Ectodermal cell (in vitro differentiated cells): ENCODE measurements at regions not wholly inside any gene's neighbourhood (a gene's known extent, or its start where the extent isn't known, plus 50 kb on each side); places are given as distances from the start of the nearest gene placed in this dataset.
"Not testable (repeated sequence)": the region's sequence is repeated elsewhere in the genome, so short reads cannot be mapped to it uniquely, and the experiment has no call there.

Source experiments
- H3K27ac ChIP-seq: 2 replicates; pipeline ENCODE4 v1.7.0; 2013; ENCODE audit warnings: mild to moderate bottlenecking, low read depth, low read length; ENCODE audit not compliant: insufficient read depth, poor library complexity, severe bottlenecking
- H3K27me3 ChIP-seq: 2 replicates; pipeline ENCODE4 v1.7.0; 2013; ENCODE audit warnings: mild to moderate bottlenecking, low read length; ENCODE audit not compliant: insufficient read depth, control insufficient read depth, poor library complexity, severe bottlenecking
- H3K36me3 ChIP-seq: one replicate; pipeline ENCODE4 v1.7.0; 2013; ENCODE audit warnings: low read length; ENCODE audit not compliant: control insufficient read depth, insufficient read depth
- H3K4me1 ChIP-seq: one replicate; pipeline ENCODE4 v1.7.0; 2013; ENCODE audit warnings: low read length; ENCODE audit not compliant: control insufficient read depth, insufficient read depth
- H3K4me3 ChIP-seq: 2 replicates; pipeline ENCODE4 v1.7.0; 2013; ENCODE audit warnings: low read depth, low read length, control low read depth; ENCODE audit not compliant: insufficient read depth
- H3K9me3 ChIP-seq: 2 replicates; pipeline ENCODE4 v1.7.0; 2013; ENCODE audit warnings: mild to moderate bottlenecking, low read length, moderate library complexity; ENCODE audit not compliant: control insufficient read depth
- WGBS, 2 experiments: methylation state at CpG; one replicate each; pipeline ENCODE4 v1.1.7; 2013; ENCODE audit warnings: missing lambda C conversion rate in 2 of 2; 5-methylcytosine and 5-hydroxymethylcytosine counted together

- peaks cover 40% of the 10 kb centered on the region for H3K4me1 ChIP-seq
- H3K9me3 ChIP-seq: no peaks in the 10 kb centered on the region
- WGBS, 2 experiments: 77 to 81% methylated on average over 26 of the region's 26 CpGs
- H3K27me3 ChIP-seq: no peaks in the 10 kb centered on the region
- no peaks in the 10 kb centered on the region for H3K36me3 ChIP-seq
- H3K4me3 ChIP-seq: no peak overlapping the region
- H3K27ac ChIP-seq: peak overlapping the region; percentile 66
Measured at GRCh38 chr6:167668019-167668753, 158.5 kb upstream of the AFDN start.

DNA sequence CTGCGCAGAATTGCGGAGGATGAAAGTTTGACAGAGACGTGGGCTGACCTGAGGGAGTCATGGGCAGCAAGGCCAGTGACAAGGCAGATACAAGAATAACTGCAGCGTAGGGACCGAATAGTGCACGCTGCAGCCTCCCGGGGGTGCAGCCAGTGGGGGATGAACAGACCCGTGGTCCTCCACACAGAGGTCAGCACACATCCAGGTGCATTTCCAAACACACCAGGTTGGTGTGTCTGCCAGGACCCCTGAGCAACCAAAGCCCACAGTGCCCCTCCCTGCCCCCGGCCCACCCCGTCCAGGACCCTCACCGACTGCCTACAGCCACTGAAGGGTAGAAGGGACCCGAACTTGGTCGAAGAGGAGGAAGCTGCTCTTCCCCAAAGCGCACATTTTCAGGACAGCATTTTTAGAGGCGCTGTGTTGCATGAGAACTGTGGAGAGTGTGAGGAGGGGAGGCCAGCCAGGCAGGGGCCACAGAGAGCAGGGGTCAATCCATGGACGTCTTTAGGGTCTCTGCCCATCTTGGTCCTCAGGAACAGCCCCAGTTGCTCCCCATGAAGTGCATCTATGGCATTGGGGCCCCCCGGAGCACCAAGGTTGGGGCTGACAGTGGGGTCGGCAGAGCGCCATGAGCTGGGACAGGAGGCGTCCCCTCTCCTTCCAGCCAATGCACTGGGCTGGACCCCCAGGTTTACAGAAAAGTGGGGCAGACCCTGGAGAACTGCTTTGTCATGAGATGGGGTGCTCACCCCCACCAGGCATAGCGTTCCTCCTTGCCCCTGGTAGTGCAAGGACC is 157.8 kb upstream of the AFDN start:
- Histone ChIP-seq H3K36me3 (no peaks in the 10 kb centered on the region), H3K4me3 (no peak overlapping the region), H3K4me1 (peaks cover 40% of the 10 kb centered on the region), H3K9me3 (no peaks in the 10 kb centered on the region), H3K27me3 (no peaks in the 10 kb centered on the region), H3K27ac (no peak overlapping the region)
- 95% methylated on average over 21 of the region's 21 CpGs for WGBS, 2 experiments

- WGBS, 2 experiments: 94% methylated on average over 9 of the region's 9 CpGs
- Histone ChIP-seq H3K27me3 (no peaks in the 10 kb centered on the region), H3K4me1 (peaks cover 35% of the 10 kb centered on the region), H3K4me3 (no peak overlapping the region), H3K36me3 (no peaks in the 10 kb centered on the region), H3K9me3 (no peaks in the 10 kb centered on the region), H3K27ac (no peak overlapping the region)
Measured at GRCh38 chr6:167669553-167669849, 157.2 kb upstream of the AFDN start.

DNA sequence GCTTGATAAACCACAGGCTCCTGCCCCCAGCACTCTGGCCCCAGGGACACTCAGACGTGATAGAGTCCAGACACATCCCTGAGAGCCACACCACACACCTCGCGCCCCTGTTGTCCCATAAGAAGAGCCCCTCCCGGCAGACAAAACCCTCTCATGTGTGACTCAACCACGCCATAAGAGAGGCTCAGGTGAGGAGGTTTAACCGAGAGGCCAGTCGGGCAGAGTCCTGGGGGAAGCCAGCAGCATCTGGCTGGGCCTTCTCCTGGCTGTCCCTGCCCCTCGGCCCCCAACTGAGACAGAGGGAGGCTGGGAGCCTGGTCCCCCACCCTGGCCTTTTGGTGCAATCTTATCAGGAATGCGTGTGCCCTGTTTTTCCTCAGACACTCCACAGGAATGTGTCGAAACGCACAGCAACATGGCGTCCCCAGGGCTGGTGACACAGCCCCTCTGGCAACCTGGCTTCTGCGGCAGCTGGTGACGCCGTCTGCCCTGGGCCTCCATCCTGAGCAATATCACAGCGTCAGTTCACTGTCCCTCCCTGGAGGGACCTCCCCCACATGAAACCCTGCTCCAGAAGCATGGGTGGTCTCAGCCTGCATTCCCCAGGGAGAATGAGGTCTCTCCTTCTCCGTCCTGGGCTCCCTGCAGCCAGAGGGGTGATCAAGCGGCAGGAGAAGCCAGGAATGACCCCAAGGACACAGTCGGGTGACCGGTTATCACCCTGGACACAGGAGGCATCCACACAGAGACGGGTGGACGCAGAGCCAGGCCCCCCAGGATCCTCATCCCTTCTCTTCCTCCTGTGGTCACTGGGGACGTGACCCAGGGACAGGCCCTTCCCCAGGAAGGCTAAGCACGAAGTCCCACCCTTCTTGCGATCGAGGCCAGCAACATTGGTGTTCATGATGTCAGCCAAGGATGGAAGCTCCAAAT is 156.6 kb upstream of the AFDN start:
- H3K27ac ChIP-seq: no peak overlapping the region
- peaks cover 32% of the 10 kb centered on the region for H3K4me1 ChIP-seq
- no peaks in the 10 kb centered on the region for H3K36me3 ChIP-seq
- no peak overlapping the region for H3K4me3 ChIP-seq
- H3K27me3 ChIP-seq: no peaks in the 10 kb centered on the region
- WGBS, 2 experiments: 90 to 92% methylated on average over 26 of the region's 26 CpGs
- no peaks in the 10 kb centered on the region for H3K9me3 ChIP-seq

DNA sequence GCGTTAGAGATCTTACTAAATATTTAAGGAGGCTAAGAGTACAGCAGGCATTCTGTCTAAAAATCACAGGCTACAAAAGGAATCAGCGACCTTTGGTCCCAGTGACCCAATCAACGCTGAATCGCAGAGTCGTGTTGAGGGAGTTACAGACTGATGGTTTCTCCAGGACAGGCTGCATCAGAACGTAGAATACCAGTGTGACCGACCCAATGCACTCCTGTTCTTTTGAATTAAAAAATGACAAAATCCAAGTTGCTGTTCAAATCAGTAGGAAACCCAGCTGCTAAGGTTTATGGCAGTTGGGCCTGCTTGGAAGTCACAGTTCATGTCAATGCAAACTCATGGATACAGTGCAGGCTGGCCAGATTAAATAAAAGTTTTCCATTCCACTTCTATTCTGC is 155.8 kb upstream of the AFDN start:
- Histone ChIP-seq H3K27me3 (no peaks in the 10 kb centered on the region), H3K4me1 (peaks cover 27% of the 10 kb centered on the region), H3K9me3 (no peaks in the 10 kb centered on the region), H3K4me3 (no peak overlapping the region), H3K36me3 (no peaks in the 10 kb centered on the region), H3K27ac (no peak overlapping the region)
- WGBS, 2 experiments: 96% methylated on average over 7 of the region's 7 CpGs

DNA sequence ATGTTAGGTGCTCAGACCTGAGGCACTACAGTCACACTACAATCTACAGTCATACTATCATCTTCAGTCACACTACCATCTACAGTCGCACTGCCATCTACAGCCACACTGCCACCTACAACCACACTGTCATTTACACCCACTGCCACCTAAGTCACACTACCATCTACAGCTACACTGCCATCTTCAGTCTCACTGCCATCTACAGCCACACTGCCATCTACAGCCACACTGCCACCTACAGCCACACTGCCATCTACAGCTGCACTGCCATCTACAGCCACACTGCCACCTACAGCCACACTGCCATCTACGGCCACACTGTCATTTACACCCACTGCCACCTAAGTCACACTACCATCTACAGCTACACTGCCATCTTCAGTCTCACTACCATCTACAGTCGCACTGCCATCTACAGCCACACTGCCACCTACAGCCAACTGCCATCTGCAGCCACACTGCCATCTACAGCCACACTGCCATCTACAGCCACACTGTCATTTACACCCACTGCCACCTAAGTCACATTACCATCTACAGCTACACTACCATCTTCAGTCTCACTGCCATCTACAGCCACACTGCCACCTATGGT is 155.2 kb upstream of the AFDN start:
- WGBS, 2 experiments: 88 to 89% methylated on average over 3 of the region's 3 CpGs
- H3K9me3 ChIP-seq, H3K4me3 ChIP-seq, H3K27me3 ChIP-seq, H3K36me3 ChIP-seq, H3K27ac ChIP-seq: not testable (repeated sequence)
- H3K4me1 ChIP-seq: peaks cover 27% of the 10 kb centered on the region

GRCh38 chr6:167671977-167672687 is 154.6 kb upstream of the AFDN start:
- Histone ChIP-seq H3K36me3 (no peaks in the 10 kb centered on the region), H3K4me3 (no peak overlapping the region), H3K4me1 (peaks cover 30% of the 10 kb centered on the region), H3K9me3 (no peaks in the 10 kb centered on the region), H3K27me3 (no peaks in the 10 kb centered on the region), H3K27ac (no peak overlapping the region)
- 90 to 91% methylated on average over 33 of the region's 33 CpGs for WGBS, 2 experiments

GRCh38 chr6:167672738-167673137 is 154.0 kb upstream of the AFDN start:
- H3K36me3 ChIP-seq: no peaks in the 10 kb centered on the region
- 94% methylated on average over 3 of the region's 3 CpGs for WGBS, 2 experiments
- H3K4me1 ChIP-seq: peaks cover 27% of the 10 kb centered on the region
- H3K9me3 ChIP-seq: no peaks in the 10 kb centered on the region
- H3K27ac ChIP-seq: no peak overlapping the region
- no peaks in the 10 kb centered on the region for H3K27me3 ChIP-seq
- H3K4me3 ChIP-seq: no peak overlapping the region

DNA sequence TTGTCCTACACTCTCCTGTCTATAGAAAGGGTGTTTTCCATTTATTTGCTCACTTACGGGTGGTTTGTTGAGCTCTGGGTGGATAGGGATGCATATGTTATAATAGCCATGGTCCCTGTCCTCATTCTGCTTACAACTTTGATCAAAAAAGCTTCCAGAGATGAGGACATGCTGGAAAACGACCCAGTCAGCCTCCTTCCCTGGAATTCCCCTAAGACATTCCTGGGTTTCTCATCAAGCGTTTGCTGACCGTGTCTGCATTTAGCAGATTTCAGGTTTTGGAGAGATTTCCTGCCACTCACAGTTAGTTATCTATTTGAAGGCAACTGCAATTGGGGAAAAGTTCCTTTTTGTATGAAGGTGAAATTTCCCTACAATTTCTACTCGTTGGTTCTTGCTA is 152.8 kb upstream of the AFDN start:
- Histone ChIP-seq H3K36me3 (no peaks in the 10 kb centered on the region), H3K4me1 (peaks cover 18% of the 10 kb centered on the region), H3K9me3 (no peaks in the 10 kb centered on the region), H3K27me3 (no peaks in the 10 kb centered on the region), H3K4me3 (no peak overlapping the region), H3K27ac (no peak overlapping the region)
- 71 to 78% methylated on average over 5 of the region's 5 CpGs for WGBS, 2 experiments
